CD4-positive, CD25-positive, alpha-beta regulatory T cell (primary cell): ENCODE measurements at regions not wholly inside any gene's neighbourhood (a gene's known extent, or its start where the extent isn't known, plus 50 kb on each side); places are given as distances from the start of the nearest gene placed in this dataset.

Source experiments
- ATAC-seq, 2 donors: fragments of 150-1000 bp; cut with Tn5 transposase; one replicate each; pipeline ENCODE4 v1.10.0; 2021; ENCODE audit warnings: low read depth in 2 of 2, moderate number of reproducible peaks in 2 of 2, moderate library complexity in 1 of 2
- DNase-seq, 3 donors: peaks; one replicate each; pipeline versions ENCODE4 v3.0.0 to v3.0.0-alpha.2; 2012 to 2022; ENCODE audit warnings: mixed read lengths in 1 of 3
- H3K27ac ChIP-seq: one replicate; pipeline ENCODE4 v1.7.0; 2013; ENCODE audit warnings: mild to moderate bottlenecking, low read length; ENCODE audit not compliant: insufficient read depth, poor library complexity, severe bottlenecking
- H3K27me3 ChIP-seq: one replicate; pipeline ENCODE4 v1.7.0; 2013; ENCODE audit warnings: low read length; ENCODE audit not compliant: control insufficient read depth, insufficient read depth
- H3K36me3 ChIP-seq: one replicate; pipeline ENCODE4 v1.7.0; 2013; ENCODE audit warnings: mild to moderate bottlenecking, low read length, moderate library complexity; ENCODE audit not compliant: control insufficient read depth, insufficient read depth
- H3K4me1 ChIP-seq: 2 replicates; pipeline ENCODE4 v1.7.0; 2013; ENCODE audit warnings: mild to moderate bottlenecking, low read length; ENCODE audit not compliant: insufficient read depth, control insufficient read depth, poor library complexity, severe bottlenecking
- H3K4me3 ChIP-seq: one replicate; pipeline ENCODE4 v1.7.0; 2013; ENCODE audit warnings: low read depth, mild to moderate bottlenecking, low read length, moderate library complexity
- H3K9me3 ChIP-seq, 2 experiments: 1 replicate in 1 of 2; 2 replicates in 1 of 2; pipeline ENCODE4 v1.7.0; 2013; ENCODE audit warnings: low read length in 2 of 2, mild to moderate bottlenecking in 1 of 2, moderate library complexity in 1 of 2; ENCODE audit not compliant: control insufficient read depth in 2 of 2
- H3K27ac Mint-ChIP-seq, 3 donors: one replicate each; pipeline ENCODE4 v1.8.0; 2020 to 2022; ENCODE audit warnings: mild to moderate bottlenecking in 3 of 3, mixed read lengths in 3 of 3, moderate library complexity in 2 of 3
- H3K27me3 Mint-ChIP-seq: one replicate; pipeline ENCODE4 v1.8.0; 2022; ENCODE audit warnings: mild to moderate bottlenecking, mixed read lengths
- H3K36me3 Mint-ChIP-seq: one replicate; pipeline ENCODE4 v1.8.0; 2020; ENCODE audit warnings: mixed read lengths
- H3K4me1 Mint-ChIP-seq, 4 donors: one replicate each; pipeline ENCODE4 v1.8.0; 2020 to 2022; ENCODE audit warnings: mixed read lengths in 4 of 4, mild to moderate bottlenecking in 1 of 4
- H3K4me3 Mint-ChIP-seq, 4 donors: one replicate each; pipeline ENCODE4 v1.8.0; 2020 to 2022; ENCODE audit warnings: mild to moderate bottlenecking in 4 of 4, mixed read lengths in 4 of 4, moderate library complexity in 3 of 4
- H3K9me3 Mint-ChIP-seq, 7 donors: one replicate each; pipeline ENCODE4 v1.8.0; 2020 to 2022; ENCODE audit warnings: mixed read lengths in 7 of 7, mild to moderate bottlenecking in 3 of 7, moderate library complexity in 2 of 7

DNA sequence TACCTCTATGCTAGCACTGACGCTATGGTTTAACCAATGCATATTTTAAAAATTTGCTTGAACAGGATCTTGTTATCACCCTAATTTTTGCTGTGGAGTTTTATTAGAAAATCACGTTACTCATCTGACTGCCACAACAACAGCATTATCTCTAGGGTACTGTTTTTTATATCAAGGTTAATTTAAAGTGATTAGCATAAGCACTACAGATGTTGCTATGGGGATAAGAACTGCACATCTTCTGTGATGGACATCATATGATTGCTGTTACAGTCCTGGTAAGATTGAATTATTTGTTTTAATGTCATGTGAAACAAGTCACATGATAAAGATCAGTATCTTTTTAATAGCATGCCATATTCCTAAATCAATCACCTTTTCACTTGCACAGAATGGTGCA is 492.2 kb upstream of the ROBO2 start:
- no peak for ATAC-seq

DNA sequence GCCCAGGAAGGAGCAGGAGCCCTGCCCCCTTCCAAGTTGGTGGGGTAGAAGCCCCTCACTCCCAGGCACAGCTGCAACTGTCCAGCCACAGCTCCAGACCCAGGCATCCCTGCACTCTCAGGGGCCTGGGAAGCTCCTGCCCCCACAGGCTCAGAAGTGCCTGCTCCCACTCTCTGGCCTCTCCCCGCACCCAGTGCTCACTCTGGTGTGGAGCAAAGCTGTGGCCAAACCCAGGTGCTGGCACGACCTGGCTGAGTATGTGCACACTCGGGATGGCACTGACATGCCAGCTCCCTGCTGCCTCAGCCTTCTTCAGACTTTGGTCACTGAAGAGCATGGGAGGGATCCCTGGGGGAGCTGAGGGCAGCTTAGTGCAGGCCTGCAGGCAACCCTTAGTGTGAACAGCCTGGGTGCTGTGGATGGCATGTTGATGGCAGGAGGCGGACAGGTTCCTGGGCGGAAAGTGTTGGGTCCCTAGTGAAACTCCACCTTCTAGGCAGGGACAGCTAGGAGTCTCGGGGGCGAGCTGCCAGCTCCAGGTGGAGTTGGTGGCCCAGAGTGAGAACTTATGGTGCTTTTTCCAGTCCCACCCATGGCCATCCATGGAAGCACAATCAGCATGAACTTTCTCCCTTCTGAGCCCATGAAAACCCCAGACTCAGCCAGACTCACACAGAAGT is 489.2 kb upstream of the ROBO2 start:
- H3K27me3 ChIP-seq: no peaks in the 10 kb centered on the region
- H3K4me1 ChIP-seq: no peaks in the 10 kb centered on the region
- H3K4me3 ChIP-seq: no peak overlapping the region
- Mint-ChIP-seq H3K4me1 (no peaks in the 10 kb centered on the region), H3K4me3 (no peak overlapping the region), H3K9me3 (peaks cover 0 to 19% (median 4%) of the 10 kb centered on the region in 7 donors), H3K36me3 (no peaks in the 10 kb centered on the region), H3K27me3 (no peaks in the 10 kb centered on the region), H3K27ac (no peak overlapping the region)
- H3K27ac ChIP-seq: no peak overlapping the region
- no peak for DNase-seq
- ATAC-seq: no peak
- H3K9me3 ChIP-seq: peaks cover 0 to 9% of the 10 kb centered on the region in 2 experiments
- no peaks in the 10 kb centered on the region for H3K36me3 ChIP-seq

More for the DNA sequence above, 492.2 kb upstream of the ROBO2 start:
- Mint-ChIP-seq H3K27ac (no peak overlapping the region), H3K4me1 (no peaks in the 10 kb centered on the region), H3K4me3 (no peak overlapping the region), H3K27me3 (no peaks in the 10 kb centered on the region), H3K36me3 (no peaks in the 10 kb centered on the region), H3K9me3 (peaks cover 0 to 12% (median 5%) of the 10 kb centered on the region in 7 donors)
- Histone ChIP-seq H3K4me3 (no peak overlapping the region), H3K36me3 (no peaks in the 10 kb centered on the region), H3K27me3 (no peaks in the 10 kb centered on the region), H3K9me3 (peaks cover 0 to 9% of the 10 kb centered on the region in 2 experiments), H3K4me1 (no peaks in the 10 kb centered on the region), H3K27ac (no peak overlapping the region)
- DNase-seq: no peak

DNA sequence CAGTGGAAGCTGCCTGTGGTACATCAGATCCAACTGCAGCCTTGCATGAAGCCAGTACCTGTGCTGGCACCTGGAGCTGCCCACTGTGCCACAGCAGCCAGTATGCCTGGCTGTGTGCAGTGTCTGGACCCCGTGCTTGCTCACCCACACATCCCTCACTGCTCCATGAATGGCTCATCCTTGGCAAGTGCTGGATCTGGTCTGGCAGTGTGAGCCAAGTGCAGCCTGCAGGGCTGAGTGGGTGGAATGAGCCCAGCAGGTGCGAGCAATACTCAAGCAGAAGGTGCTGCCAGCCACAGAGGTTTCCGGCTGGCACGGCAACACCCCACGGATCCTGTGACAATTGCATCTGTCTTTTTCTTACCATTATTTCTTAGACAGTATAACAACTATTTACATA is 488.2 kb upstream of the ROBO2 start:
- no peak overlapping the region for H3K27ac Mint-ChIP-seq
- ATAC-seq (no peak), DNase-seq (no peak)
- no peaks in the 10 kb centered on the region for H3K4me1 ChIP-seq
- no peaks in the 10 kb centered on the region for H3K27me3 Mint-ChIP-seq
- H3K36me3 ChIP-seq: no peaks in the 10 kb centered on the region
- H3K9me3 ChIP-seq: peaks cover 0 to 9% of the 10 kb centered on the region in 2 experiments
- H3K36me3 Mint-ChIP-seq: no peaks in the 10 kb centered on the region
- no peaks in the 10 kb centered on the region for H3K4me1 Mint-ChIP-seq
- H3K27me3 ChIP-seq: no peaks in the 10 kb centered on the region
- no peak overlapping the region for H3K4me3 Mint-ChIP-seq
- H3K4me3 ChIP-seq: no peak overlapping the region
- H3K27ac ChIP-seq: no peak overlapping the region
- peaks cover 0 to 15% (median 4%) of the 10 kb centered on the region in 7 donors for H3K9me3 Mint-ChIP-seq

DNA sequence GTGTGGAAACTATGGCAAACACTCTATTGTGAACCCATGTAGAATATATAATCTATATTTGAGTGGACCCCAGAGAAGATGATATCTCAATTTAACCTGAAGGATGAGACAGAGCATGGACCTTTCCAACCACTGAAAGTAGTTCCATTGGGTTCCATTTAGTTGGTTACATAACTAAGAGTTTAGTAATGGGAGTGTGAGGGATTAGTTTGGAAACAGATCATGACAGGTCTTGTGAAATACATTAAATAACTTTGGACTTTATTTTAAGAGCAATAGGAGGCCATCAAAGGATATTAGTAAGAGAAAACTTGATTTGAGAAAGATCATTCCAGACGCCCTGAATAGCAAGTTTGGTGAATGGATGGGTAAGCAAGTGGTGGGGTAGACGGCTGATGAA is 487.2 kb upstream of the ROBO2 start:
- no peaks in the 10 kb centered on the region for H3K4me1 ChIP-seq
- H3K27me3 ChIP-seq: no peaks in the 10 kb centered on the region
- H3K4me3 ChIP-seq: no peak overlapping the region
- no peaks in the 10 kb centered on the region for H3K36me3 ChIP-seq
- no peak for DNase-seq
- peaks cover 0 to 9% of the 10 kb centered on the region in 2 experiments for H3K9me3 ChIP-seq
- H3K27ac ChIP-seq: no peak overlapping the region
- Mint-ChIP-seq H3K4me1 (no peaks in the 10 kb centered on the region), H3K9me3 (peaks cover 0 to 15% (median 3%) of the 10 kb centered on the region in 7 donors), H3K4me3 (no peak overlapping the region), H3K36me3 (no peaks in the 10 kb centered on the region), H3K27me3 (no peaks in the 10 kb centered on the region), H3K27ac (no peak overlapping the region)
- no peak for ATAC-seq

DNA sequence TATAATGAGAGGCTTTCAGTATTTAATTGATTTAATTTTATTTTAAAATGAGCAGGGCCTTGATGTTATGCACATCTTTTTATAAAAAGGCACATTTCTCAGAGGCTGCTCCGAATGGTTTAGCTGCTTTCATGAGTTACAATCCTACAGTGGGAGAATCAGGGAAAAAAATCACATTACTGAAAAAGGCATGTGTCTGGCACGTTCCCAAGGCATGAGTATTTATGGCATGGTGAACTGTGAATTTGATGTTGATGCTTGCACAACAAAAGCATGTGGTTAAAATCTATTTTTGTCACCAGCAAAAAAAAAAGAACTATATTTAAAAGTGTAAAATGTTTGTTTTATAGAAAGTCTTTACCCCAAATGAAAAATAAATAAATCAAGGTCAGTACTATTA is 485.2 kb upstream of the ROBO2 start:
- peaks cover 0 to 10% (median 4%) of the 10 kb centered on the region in 7 donors for H3K9me3 Mint-ChIP-seq
- Histone ChIP-seq H3K27me3 (no peaks in the 10 kb centered on the region), H3K4me3 (no peak overlapping the region), H3K36me3 (no peaks in the 10 kb centered on the region), H3K9me3 (peaks cover 0 to 9% of the 10 kb centered on the region in 2 experiments), H3K4me1 (no peaks in the 10 kb centered on the region), H3K27ac (no peak overlapping the region)
- H3K4me1 Mint-ChIP-seq: no peaks in the 10 kb centered on the region
- H3K36me3 Mint-ChIP-seq: no peaks in the 10 kb centered on the region
- H3K27me3 Mint-ChIP-seq: no peaks in the 10 kb centered on the region
- DNase-seq (no peak), ATAC-seq (no peak)
- no peak overlapping the region for H3K4me3 Mint-ChIP-seq
- no peak overlapping the region for H3K27ac Mint-ChIP-seq

DNA sequence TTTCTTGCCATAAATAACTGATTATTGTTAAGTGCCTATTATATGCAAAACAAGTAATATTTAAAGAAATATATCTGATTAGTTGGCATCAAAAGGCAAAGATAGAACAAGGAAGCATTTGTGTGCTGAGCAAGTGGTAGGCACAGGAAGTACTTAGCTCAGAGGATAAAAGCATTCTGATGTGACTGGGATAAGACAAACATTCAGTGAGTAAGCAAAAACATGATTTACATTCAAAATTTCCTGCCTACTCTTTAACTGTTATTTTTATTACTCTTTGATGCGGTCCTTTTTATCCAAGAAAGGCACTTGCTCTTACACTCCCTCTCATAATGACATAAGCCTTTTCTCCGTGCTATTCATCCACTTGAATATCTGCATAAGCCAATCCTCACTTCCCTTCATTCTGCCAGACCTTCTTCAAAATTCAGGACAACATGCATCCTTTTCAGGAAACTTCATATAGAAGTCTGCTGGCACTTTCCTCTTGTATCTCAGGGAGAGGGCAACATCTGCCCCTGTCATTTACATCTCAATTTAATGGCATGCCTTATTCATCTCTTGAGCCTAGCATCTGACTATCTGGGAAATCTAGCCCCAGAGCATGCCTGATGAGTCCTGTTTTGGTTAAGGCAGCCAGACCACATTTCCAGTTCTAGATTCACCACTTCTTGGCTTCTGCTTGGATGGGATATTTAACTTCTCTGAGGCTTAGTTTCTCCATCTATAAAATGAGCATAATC is 478.2 kb upstream of the ROBO2 start:
- no peaks in the 10 kb centered on the region for H3K4me1 ChIP-seq
- no peaks in the 10 kb centered on the region for H3K36me3 ChIP-seq
- H3K4me3 ChIP-seq: no peak overlapping the region
- no peak overlapping the region for H3K27ac ChIP-seq
- no peaks in the 10 kb centered on the region for H3K4me1 Mint-ChIP-seq
- DNase-seq (no peak), ATAC-seq (no peak)
- H3K4me3 Mint-ChIP-seq: no peak overlapping the region
- H3K27me3 Mint-ChIP-seq: no peaks in the 10 kb centered on the region
- H3K27ac Mint-ChIP-seq: no peak overlapping the region
- no peaks in the 10 kb centered on the region for H3K36me3 Mint-ChIP-seq
- no peaks in the 10 kb centered on the region for H3K27me3 ChIP-seq
- peaks cover 0 to 7% (median 4%) of the 10 kb centered on the region in 7 donors for H3K9me3 Mint-ChIP-seq
- H3K9me3 ChIP-seq: peaks cover 0 to 2% of the 10 kb centered on the region in 2 experiments

DNA sequence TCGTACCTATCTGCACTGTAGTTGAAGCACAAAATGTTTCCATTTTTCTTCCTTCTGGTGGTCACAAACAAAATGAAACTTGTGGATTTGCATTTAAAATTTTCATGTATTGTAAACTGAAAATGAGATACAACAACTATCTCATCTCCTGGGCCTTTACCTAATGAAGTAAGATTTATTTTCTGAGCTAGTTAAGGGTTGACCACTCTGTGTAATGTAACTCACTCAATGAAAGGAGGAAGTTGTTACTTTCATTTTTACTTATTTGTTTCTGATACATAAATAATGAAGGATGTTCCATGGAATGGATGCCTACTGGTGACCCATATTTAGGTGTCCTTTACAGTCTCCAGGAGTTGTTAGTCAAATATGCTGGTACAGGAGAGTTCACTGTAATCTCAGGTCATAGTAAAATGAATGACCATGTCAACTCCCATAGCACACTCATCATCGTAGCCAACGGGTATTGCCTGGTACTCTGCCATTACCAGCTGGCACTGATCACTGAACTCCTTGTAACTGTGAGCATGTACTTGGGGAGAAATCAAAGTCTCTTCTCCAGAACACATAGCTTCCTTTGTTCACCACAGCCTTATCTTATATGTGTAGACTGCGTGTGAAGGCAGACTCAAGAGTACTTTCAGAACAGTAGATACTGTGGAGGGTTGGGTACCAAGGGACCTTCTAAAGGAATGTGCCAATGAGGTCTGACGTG is 474.2 kb upstream of the ROBO2 start:
- no peaks in the 10 kb centered on the region for H3K27me3 Mint-ChIP-seq
- peaks cover 0 to 5% (median 1%) of the 10 kb centered on the region in 7 donors for H3K9me3 Mint-ChIP-seq
- no peak for ATAC-seq

More for the DNA sequence above, 474.2 kb upstream of the ROBO2 start:
- H3K27ac Mint-ChIP-seq: no peak overlapping the region
- no peak overlapping the region for H3K4me3 Mint-ChIP-seq
- H3K4me1 ChIP-seq: no peaks in the 10 kb centered on the region
- H3K9me3 ChIP-seq: peaks cover 0 to 2% of the 10 kb centered on the region in 2 experiments
- no peak overlapping the region for H3K27ac ChIP-seq
- H3K36me3 Mint-ChIP-seq: no peaks in the 10 kb centered on the region
- no peaks in the 10 kb centered on the region for H3K27me3 ChIP-seq
- no peak for DNase-seq
- H3K4me3 ChIP-seq: no peak overlapping the region
- no peaks in the 10 kb centered on the region for H3K4me1 Mint-ChIP-seq
- H3K36me3 ChIP-seq: no peaks in the 10 kb centered on the region
